GM21619 (cell line): ENCODE measurements at regions not wholly inside any gene's neighbourhood (a gene's known extent, or its start where the extent isn't known, plus 50 kb on each side); places are given as distances from the start of the nearest gene placed in this dataset.

Experiments
- ATAC-seq: cut with Tn5 transposase; IDR thresholded peaks from one replicate; pipeline ENCODE4 v1.9.1; 2021; ENCODE audit not compliant: unreplicated experiment

DNA sequence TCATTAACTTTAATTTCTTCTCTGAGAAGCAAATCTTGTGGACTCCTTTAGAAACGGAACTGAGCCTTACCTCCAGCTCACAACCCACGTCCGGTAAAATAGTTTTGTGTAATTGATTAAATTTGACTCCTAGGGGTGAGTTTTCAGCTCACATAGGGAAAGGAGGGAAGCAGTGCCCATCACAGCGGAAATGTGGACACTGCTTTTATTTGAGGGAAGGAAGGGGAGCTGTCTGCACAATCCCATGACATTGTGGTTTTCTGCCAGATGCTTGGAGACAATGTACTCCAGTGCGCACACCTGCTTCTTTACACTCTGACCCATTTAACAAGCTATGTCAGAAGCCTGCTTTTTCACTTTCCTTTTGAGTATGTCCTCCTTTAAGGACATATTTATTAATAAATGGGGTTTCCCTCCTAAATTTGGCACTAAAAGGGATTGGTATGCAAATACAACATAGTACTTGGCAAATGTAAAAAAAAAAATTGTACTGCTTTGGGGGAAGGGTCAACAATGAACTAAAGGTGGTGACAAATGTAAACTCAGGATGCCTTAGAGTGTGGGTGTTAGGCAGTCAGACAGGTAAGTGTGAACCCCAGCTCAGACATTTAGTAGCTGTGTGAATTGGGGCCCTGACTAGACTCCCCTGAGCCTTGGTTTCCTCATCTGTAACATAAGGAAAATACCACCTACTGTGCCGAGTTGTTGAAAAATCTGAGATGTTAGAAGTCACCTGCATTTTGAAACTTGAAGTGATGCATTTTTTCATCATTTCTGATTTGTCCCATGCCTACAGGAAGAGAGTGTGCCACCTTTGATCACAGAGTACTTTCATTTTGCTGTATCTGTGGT lies 90.2 kb upstream of the KLF6 start:
- peak; percentile 63 for ATAC-seq

DNA sequence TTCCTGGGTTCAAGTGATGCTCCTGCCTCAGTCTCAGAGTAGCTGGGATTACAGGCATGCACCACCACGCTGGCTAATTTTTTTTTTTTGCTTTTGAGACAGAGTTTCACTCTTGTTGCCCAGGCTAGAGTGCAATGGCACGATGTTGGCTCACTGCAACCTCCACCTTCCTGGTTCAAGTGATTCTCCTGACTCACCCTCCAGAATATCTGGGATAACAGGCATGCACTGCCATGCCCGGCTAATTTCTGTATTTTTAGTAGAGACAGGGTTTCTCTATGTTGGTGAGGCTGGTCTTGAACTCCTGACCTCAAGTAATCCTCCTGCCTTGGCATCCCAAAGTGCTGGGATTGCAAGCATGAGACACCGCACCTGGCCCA lies 89.6 kb upstream of the KLF6 start:
- peak; percentile 0 for ATAC-seq

DNA sequence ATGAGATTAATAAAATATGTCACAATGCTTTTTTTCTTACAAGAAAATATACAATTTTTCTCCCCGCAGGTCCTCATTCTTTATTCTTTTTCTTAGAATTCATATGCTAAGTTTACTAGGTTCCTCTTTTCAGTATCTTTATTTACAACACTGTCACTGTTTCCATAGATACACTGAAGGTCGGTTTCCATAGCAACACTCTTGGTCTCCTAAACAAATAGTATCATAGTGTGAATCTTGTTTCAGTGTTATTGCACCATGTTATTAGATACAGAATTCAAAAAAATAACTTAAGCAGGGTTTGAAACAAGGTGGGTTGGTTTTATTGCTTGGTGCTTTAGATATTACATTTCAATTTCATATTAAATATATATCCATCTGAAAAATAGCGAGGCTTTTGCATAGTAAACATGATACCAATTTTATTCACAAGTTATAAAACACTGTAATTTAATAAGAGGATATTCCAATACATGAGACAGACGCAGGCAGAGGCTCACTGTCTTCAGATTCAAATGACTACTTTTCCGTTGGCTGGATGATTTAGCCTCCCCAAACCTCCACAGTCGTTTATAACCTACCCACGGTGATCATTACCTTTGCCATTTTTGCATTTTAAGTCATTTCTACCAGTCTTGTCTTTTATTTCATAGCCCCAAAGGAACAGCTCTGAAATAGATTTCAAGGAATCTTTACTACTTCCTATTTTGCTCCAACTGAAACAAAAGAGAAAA lies 88.9 kb upstream of the KLF6 start:
- peak; percentile 68 for ATAC-seq

DNA sequence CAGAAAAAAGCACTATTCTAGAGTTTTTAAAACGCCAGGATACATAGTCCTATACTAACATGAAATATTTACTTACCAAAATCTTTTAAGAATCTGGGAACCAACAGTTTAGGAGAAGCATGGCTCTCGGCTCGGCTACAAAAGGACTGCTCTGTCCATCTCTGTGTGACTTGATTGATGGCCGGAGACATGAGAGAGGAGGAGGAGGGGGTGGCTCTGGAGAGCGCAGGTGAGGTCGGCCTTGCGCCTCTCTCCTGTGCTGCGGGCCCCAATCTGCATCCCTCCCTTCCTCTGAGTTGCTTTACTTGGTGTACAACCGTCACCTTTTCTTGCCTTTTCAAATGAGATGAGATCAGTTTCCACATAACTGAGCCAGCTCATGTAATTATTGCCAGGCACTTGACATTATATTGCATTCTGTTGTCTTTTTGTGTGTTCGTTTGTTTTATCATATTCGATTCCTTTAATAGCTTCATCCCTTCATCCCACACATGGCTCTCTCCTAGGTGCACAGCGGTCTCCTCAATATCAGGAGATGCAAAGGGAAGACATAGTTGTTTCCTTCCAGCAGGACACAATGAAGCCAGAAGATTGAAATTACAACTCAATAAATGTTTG lies 87.8 kb upstream of the KLF6 start:
- ATAC-seq, result no peak

DNA sequence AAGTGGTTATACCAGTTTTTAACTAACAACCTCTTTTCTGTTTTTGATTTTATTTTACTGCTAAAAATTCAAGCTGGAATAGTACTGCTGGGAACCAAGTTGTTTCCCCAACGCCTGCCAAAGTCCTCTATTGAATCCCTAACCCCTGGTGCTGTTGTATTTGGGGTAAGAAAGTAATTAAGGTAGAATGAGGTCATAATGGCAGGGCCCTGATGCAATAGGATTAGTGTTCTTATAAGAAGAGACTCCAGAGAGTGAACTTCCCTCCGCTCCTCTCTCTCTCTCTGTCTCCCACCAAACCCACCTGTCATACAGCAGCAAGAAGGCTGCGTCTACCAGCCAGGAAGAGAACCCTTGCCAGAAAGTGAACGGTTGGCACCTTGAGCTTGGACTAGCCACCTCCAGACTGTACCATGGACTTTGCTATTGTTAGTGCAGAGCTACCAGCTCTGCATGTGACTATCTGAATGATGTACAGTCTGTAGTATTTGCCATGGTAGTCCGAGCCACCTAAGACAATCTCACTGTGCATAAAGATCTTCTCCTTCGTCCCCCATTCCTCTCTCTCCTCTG lies 86.5 kb upstream of the KLF6 start:
- ATAC-seq, result no peak

DNA sequence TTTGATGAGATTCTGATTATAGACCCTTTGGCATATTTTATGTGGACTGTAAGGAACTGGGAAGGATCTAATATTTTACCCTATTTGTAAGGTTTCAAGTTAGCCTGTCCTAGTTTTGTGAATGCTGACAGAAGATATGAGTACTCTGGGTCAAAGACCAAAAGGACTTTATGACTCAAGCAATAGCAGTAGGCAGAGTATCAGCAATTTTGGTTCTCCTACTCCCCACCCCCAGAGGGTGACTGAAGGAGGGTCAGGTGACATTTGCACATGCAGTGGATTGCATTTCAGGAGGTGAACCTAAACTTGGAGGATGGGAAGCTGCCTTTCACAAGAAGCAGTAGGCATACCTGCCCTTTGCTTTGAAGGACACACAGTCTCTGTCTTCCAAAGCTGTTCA lies 84.0 kb upstream of the KLF6 start:
- no peak for ATAC-seq

DNA sequence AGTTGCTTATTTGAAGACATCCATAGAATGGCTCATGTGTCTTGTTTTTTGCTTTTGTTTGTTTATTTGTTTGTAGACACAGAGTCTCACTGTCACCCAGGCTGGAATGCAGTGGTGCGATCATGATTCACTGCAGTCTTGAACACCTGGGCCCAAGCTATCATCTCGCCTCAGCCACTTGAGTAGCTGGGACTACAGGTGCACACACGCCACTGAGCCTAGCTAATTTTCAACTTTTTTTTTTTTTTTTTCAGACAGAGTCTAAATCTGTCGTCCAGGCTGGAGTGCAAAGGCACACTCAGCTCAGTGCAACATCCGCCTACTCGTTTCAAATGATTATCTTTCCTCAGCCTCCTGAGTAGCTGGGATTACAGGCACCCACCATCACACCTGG lies 83.3 kb upstream of the KLF6 start:
- ATAC-seq, result peak; percentile 47

DNA sequence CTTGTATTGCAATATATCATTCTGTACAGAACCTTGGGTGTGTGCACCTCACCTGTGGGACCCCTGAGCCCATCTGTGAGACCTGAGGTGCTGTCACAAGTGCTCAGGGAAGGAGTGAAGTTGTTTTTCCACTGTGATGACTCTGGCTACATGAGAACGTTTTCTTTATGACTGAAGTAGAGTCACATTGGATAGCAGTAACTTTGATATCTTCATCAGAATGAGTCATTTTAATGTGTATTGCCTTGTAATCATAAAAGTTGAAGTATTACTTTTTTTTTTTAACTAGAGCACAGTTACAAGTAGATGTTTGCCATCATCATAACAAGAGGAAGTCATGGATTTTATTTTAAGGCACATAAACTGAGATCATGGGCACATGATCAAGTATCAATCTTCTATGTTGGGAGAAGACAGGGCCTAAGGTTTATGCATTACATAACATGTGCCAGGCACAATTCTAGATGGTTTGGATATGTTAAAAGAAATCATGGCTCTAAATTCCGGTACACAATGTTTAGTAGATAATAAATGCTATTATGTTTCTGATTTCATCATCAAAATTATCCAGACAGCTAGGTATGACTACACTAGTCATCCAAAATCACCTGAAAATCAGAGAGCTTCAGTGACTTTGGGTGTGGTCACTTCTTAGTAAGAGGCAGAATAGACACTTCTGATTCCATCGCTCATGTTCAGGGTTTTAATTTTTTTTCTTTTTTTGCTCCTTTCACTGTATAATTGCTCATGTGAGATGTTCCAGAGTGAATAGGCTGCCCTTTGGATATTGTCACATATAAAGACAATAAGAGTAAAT lies 82.7 kb upstream of the KLF6 start:
- no peak for ATAC-seq

DNA sequence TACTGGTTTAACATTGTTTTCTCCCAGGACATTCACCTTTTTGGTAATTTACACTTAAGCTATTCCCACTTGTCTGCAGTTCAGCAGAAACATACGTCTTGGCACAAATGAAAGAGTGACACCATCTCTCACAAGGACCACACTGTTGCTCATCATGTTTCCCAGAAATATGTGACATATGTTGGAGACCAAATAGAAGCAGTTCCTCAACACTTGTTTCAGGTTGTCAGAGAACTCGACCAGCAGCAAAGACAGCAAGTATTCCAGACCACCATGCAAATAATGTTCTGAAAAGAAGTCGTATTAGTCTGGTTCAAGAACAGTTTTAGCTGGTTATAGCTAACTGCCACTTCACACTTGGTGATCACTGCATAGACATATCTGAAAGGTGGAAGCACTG lies 81.3 kb upstream of the KLF6 start:
- ATAC-seq, result no peak

DNA sequence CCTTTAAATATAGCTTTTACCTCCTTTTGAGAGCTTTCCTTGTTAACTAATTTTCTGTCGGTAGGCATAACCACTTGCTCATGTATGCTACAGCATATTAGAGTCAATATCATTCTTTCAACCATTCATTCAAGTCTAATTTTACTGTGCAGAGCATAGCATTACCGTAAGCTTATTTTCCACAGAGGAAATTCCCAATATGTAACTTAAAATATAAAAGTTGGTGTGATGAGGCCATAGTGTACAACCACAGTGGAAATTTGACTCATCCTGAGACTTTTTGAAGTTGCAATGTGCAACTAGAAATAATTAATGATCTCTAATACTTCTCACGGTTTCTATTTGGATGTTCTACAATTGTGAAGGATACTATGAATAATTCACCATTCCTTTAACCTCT lies 80.6 kb upstream of the KLF6 start:
- peak; percentile 43 for ATAC-seq

DNA sequence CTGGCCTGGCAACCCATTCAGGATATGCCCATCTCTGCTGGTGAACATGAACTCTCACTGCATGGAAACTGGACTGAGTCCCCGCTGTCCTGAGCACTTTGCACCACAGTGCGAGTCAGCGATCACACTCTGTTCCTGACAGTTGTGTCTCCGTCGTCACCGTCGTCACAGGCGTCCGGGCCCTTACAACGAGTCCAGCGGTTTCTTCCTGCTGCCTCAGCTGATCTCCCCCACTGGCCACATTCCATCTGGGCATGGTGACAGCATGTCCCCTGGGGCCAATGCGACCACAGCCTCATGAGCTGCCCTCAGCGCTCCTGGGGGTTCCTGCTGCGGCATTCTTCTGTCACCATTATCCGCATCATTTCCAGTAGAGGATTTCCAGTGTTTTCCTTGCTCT lies 76.8 kb upstream of the KLF6 start:
- ATAC-seq, result no peak

DNA sequence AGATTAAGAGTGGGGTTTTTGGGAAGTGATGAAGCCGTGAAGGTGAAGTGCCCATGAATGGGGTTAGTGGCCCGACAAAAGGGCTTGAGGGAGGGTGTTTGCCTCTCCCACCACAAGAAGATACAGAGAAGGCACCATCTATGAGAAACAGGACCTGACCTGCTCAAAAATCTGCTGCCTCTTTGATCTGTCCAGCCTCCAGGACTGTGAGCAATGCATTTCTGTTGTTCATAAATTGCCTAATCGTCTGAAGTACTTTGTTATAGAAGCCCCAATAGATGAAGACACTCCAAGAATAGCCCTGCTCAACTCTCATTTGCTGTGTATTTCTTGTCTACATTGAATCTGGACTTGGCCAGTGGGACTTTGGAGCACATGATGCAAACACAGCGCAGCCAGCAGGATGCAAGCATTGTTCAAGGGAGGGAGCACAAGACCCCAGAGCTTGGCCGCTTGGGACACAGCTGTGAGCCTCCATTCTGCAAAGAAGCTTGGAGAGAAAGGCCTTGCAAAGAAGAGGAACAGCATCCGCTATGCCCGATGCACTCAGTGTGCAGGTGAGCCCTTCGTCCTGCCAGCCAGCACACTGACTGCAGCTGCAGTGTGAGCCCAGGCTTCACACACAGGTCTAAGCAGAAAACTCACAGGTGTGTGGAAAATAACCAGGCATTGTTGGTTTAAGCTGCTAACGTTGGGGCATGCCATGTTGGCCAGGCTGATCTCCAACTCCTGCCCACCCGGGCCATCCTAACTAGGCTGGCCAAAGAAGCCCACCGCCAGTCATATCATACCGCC lies 73.2 kb upstream of the KLF6 start:
- ATAC-seq, result no peak

DNA sequence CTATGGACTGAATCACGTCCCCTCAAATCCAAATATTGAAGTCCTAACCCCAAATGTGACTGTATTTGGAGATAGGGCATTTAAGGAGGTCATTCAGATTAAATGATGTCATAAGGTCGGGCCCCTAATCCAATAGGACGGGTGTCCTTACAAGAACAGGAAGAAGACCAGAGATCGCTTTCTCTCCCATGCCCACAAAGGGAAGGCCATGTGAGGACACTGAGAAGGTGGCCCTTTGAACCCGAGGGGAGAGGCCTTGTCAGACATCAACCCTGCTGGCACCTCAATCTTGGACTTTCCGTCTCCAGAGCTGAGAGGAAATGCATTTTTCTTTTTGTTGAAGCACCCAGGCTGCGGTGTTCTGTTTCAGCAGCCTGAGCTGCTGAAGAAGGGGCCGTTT lies 72.3 kb upstream of the KLF6 start:
- ATAC-seq, result no peak

DNA sequence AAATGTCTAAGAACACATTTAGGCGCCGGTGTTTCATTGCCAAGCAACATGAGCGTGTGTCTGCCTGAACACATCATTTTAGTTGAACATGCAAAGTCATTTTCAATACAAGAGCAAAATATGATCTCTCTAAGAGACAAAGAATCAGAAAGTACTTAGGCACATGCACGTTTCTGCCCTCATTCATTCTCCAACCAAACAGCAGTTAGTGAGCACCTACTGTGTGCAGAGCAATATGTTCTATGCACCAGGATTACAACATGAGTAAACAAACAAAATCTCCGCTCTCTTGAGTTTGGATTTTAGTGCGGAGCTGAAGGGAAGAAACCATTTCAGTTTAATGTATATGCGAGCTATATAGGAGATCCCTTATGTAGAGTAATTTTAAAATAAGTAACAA lies 71.6 kb upstream of the KLF6 start:
- ATAC-seq, result no peak

DNA sequence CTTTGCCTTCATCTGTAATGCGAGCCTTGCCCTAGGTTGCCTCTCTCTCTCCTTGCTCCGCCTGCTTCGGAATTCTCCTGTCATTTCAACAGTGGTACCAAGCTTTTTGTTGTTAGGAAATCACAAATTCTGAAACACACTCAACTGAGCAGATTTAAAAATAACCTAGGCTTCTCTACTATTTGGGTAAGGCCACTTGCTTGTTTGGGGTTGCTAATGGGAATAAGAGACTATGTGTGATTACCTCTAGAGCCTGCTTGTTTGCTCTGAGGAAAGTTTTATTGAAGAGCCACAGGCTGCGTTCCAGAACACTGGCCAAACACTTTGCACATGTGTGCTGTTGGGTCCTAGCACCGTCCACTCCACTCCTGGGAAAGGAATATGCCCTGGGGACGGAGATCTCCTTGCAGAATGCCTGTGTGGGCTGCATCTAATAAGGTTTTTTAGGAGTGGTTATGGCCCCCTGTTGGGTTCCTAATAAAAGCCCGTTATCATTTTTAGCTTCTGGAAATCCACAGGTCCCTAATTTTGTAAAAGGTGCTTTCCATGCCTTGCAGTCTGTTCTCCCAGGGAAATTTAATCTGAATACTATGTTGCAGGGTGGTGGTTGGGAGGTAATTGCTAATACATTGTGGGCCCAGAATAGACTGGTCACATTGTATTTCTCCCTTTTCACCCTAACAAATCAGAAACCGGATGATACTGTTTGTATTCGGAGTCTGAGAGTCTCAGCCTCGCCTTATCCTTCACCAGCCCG lies 68.7 kb upstream of the KLF6 start:
- ATAC-seq, result no peak

DNA sequence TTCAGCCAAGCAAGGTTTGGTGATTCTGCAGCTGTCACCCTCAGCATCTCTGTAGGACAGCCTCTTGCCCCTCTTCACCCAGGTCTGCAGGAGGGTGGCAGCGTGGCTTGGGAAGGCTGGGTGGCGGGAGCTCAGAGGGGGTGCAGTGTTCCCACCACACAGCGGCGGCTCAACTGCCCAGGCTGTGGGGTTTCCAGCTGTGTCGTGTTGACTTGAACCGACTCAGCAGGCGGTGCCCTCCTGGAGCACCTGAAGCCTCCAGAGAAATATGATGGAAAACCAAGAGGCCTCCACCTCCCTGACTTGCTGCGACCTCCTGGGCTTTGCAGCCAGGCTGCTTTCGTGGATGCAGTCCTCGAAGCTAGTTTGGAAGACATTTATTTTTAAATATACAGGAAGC lies 68.0 kb upstream of the KLF6 start:
- ATAC-seq, result no peak

DNA sequence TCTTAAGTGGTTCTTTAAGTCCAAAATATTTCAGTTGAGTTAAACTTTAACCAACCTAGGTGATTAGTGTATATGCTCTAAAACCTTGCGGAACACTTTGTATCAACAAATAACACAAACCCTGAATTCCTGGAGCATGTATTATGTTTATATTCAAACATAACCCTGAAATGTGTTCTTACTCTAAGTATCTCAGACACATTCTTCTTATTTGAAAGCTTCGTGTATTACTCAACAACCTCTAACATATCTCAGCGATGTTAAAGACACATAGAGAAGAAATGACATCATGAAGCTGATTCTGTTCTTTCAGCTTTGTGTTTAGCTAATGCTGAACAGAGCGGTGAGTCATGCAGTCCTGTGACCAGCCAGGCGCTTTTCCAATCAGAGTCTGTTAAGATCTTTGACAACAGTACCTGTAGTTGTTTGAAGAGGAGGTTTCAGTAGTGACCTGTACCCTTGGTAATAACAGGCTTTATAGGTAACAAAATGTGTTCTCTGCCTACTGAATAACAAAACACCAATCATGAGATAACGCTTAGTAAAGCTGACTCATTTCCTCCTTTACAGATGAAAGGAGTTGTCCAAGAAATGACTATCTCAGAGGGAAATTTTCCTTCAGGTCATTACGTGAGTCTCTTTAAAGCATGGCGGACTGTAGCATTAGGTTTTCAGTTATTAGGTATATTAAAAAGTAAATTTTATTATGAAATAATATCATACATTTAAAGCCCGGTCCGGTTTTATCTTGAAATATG lies 67.3 kb upstream of the KLF6 start:
- peak; percentile 84 for ATAC-seq

DNA sequence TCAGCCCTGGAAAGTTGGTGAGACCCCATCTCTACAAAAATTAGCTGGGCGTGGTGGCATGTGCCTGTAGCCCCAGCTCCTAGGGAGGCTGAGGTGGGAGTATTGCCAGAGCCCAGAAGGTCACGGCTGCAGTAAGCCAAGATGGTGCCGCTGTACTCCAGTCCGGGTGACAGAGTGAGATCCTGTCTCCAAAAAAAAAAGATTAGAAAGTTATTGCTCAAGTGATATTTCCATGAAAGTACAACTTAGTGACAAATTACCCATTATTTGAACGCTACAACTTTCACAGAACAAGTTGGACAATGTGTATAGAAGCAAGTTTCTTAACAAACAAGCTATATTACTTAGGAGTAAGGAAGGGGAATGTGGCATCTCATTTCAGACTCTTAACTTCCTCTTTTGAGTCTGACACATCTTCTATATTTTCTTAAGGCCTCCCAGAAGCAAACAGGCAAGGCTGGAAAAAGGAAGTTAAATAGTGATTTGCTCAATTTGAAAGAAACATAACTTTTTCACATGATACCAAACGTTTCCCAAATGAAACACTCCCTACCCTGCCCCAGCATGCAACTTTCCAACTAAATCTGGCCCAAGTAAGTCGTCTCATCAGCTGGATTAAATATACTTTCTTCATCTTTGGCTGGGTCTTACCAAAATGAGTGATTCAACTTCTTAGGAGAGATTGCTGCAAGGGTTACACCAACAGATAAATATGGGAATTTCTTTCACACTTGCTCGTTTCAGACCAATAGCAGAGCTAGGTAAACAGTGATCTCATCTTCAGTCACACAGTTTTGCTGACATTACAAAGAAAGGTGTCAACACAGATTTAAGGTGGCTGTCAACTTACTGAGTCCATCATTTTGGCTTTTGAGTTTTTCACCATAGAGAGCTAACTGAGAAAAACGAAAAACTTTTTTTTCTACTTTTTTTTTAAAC lies 66.3 kb upstream of the KLF6 start:
- ATAC-seq, result peak; percentile 32
